ENCODE measurements at regions not wholly inside any gene's neighbourhood (a gene's known extent, or its start where the extent isn't known, plus 50 kb on each side); places are given as distances from the start of the nearest gene placed in this dataset.

DNA sequence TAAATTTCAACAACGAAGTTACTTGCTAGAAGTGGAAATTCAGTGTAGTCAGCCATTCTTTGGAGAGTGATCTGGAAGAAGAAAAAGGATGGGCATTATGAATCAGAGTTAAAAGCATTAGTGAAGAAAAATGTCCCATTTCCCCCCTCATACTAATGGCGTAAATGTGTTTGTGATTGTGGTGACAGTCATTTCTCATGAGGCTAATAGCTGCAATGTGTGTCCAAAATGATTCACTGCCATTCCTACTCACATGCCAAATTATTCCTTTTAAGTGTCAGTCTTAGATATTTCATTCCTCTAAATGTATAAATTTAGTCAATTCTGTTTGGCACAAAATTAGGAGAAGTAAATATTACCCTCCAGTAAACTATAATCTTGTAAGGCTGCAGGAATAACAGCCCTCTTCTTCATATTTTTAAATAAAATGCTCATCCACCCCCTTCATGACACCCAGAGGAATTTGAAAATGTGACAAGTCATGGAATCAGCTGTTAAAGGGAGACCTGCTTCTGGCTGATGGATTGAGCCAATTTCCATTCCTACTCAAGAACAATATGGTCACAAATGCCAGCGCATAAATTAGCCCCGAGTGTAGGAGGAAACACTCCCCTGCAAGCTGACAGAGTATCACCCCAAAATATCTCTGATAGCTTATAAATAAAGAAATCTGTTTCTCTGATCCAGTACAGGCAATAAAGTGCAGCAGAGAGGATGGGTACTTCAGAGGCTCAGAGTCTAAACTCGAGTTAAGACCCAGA lies 912.3 kb upstream of the SEL1L start:
- TF ChIP-seq, protein P1, sequence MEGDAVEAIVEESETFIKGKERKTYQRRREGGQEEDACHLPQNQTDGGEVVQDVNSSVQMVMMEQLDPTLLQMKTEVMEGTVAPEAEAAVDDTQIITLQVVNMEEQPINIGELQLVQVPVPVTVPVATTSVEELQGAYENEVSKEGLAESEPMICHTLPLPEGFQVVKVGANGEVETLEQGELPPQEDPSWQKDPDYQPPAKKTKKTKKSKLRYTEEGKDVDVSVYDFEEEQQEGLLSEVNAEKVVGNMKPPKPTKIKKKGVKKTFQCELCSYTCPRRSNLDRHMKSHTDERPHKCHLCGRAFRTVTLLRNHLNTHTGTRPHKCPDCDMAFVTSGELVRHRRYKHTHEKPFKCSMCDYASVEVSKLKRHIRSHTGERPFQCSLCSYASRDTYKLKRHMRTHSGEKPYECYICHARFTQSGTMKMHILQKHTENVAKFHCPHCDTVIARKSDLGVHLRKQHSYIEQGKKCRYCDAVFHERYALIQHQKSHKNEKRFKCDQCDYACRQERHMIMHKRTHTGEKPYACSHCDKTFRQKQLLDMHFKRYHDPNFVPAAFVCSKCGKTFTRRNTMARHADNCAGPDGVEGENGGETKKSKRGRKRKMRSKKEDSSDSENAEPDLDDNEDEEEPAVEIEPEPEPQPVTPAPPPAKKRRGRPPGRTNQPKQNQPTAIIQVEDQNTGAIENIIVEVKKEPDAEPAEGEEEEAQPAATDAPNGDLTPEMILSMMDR (IDR thresholded peaks at IDR 0.05; ENCODE audit: low read depth, low read length): no peak
- no peak for TF ChIP-seq POLR2A (IDR thresholded peaks at IDR 0.05; ENCODE audit: extremely low read depth, insufficient read length)

All from NB4 (cell line).